Heart right ventricle (tissue), 16 donors: ENCODE measurements at regions not wholly inside any gene's neighbourhood (a gene's known extent, or its start where the extent isn't known, plus 50 kb on each side); places are given as distances from the start of the nearest gene placed in this dataset.

Experiments used
- ATAC-seq, 8 donors: fragments of 200-7000 bp; cut with Tn5 transposase; one replicate each; pipeline ENCODE4 v1.9.1; 2020; ENCODE audit warnings: mild to moderate bottlenecking in 8 of 8, moderate library complexity in 8 of 8, moderate number of reproducible peaks in 1 of 8
- DNase-seq, 2 donors: peaks; one replicate each; pipeline ENCODE4 v3.0.0-alpha.2; 2020
- H3K27ac ChIP-seq, 10 donors: fragments of 200-600 bp; sonication (generic) in 2 of 10; one replicate each; pipeline versions ENCODE4 v1.5.0 to v1.8.0; 2020 to 2022; ENCODE audit warnings: mild to moderate bottlenecking in 3 of 10
- H3K27me3 ChIP-seq, 7 donors: fragments of 200-600 bp; one replicate each; pipeline ENCODE4 v1.8.0; 2021 to 2022; ENCODE audit warnings: mild to moderate bottlenecking in 2 of 7
- H3K36me3 ChIP-seq, 9 donors: fragments of 200-600 bp; sonication (generic) in 1 of 9; one replicate each; pipeline versions ENCODE4 v1.5.0 to v1.8.0; 2020 to 2022; ENCODE audit warnings: mild to moderate bottlenecking in 2 of 9
- H3K4me1 ChIP-seq, 9 donors: fragments of 200-600 bp; sonication (generic) in 1 of 9; one replicate each; pipeline versions ENCODE4 v1.5.0 to v1.8.0; 2020 to 2022; ENCODE audit warnings: mild to moderate bottlenecking in 4 of 9
- H3K4me3 ChIP-seq, 10 donors: fragments of 200-600 bp; sonication (generic) in 2 of 10; one replicate each; pipeline versions ENCODE4 v1.5.0 to v1.8.0; 2020 to 2022; ENCODE audit warnings: mild to moderate bottlenecking in 7 of 10, moderate library complexity in 2 of 10
- H3K9me3 ChIP-seq, 11 donors: fragments of 200-600 bp in 10 of 11; sonication (generic) in 2 of 11; one replicate each; pipeline versions ENCODE4 v1.5.0 to v1.8.0; 2013 to 2022; ENCODE audit warnings: mild to moderate bottlenecking in 2 of 11, control low read depth in 1 of 11, moderate library complexity in 1 of 11
- CTCF ChIP-seq, 9 donors: fragments of 200-600 bp; sonication (generic) in 2 of 9; IDR thresholded peaks; one replicate each; pipeline versions ENCODE4 v1.5.0 to v1.8.0; 2021 to 2022; ENCODE audit warnings: antibody characterized with exemption in 9 of 9, mild to moderate bottlenecking in 5 of 9, moderate library complexity in 1 of 9
- WGBS, 2 donors: extraction: QIAGEN DNeasy Blood & Tissue Kit; methylation state at CpG; one replicate each; pipeline ENCODE4 v1.1.7; 2013; ENCODE audit warnings: inconsistent platforms in 1 of 2; 5-methylcytosine and 5-hydroxymethylcytosine counted together
- intact Hi-C, 10 donors: fragments of 100-400 bp; cut with DNase I; formaldehyde crosslinking; loops; one replicate each; pipeline versions ENCODE4 v1.11.1 to v1.14.2; 2022
- donor health status: Arrhythmogenic right ventricular cardiomyopathy.
- donor health status: ischemic (EF 13 %, LVEDD 7.1; RV severe dilation, severe dysfunction).
- donor health status: healthy with polysubstance abuse.
- donor health status: DM: no; HTN: yes; CAD: no.
- donor health status: DM: no; HTN: no; CAD: no.
- donor health status: ischemic (EF 25% LVEDD 6.9; RV normal size, moderate dysfunction).
- donor health status: ischemic (EF 25% LVEDD 5.7; RV mildly dilated, moderate dysfunction).
- donor health status: healthy.
- donor health status: DM: yes; HTN: yes; CAD: no.
- donor health status: Ischemic cardiomyopathy.
- donor health status: ischemic (EF 35%, LVEDD 5.7; RV mildly dilated, moderate dysfunction).
- donor health status: nonischemic (EF 11% LVEDD 7.7; RV severe dilation, severe dysfunction).
- donor health status: DM: yes; HTN: yes; CAD: no.
- donor health status: PGD.
- donor health status: ischemic (EF 29% LVEDD 5.4; RV normal size, mild dysfunction).
- donor health status: nonischemic (EF 23%, LVEDD 6.1; RV moderate dilation, normal function).

DNA sequence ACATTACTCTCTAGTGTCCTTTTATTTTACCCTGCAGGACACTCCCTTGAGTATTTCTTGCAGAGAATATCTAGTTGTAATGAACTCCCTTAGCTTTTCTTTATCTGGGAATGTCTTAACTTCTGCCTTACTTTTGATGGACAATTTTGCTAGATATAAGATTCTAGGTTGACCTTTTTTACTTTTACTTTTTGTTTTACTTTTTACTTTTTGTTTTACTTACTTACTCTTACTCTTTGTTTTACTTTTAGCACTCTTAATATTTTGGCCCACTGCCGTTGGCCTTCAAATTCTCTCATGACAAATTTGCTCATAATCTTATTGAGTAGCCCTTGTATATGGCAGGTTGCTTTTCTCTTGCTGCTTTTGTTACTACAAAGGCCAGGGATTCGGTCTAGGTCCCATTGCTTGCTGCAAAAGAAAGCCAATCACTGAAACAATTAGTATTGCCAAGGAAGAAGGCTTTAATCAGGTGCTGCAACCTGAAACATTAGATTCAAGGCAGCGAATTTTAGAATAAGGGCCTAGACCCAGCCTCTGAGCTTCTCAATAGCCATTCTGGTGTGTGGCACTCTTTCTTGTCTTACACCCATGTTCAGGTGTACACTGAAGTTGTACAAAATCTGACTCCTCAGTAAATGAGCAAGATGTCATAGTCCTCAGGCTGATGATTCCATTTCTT lies 137.0 kb downstream of the TES start:
- DNase-seq (no peak), ATAC-seq (no peak)
- Histone ChIP-seq H3K9me3 (peaks cover 0 to 17% (median 0%) of the 10 kb centered on the region in 11 donors), H3K27me3 (no peaks in the 10 kb centered on the region), H3K27ac (no peak overlapping the region), H3K4me1 (peaks cover 0 to 2% (median 0%) of the 10 kb centered on the region in 9 donors), H3K4me3 (no peak overlapping the region), H3K36me3 (no peaks in the 10 kb centered on the region)
- WGBS, 2 donors: 94 to 98% methylated on average over 3 of the region's 3 CpGs
- intact Hi-C loops: no loop called here
- no peak for TF ChIP-seq CTCF (IDR thresholded peaks at IDR 0.05)

DNA sequence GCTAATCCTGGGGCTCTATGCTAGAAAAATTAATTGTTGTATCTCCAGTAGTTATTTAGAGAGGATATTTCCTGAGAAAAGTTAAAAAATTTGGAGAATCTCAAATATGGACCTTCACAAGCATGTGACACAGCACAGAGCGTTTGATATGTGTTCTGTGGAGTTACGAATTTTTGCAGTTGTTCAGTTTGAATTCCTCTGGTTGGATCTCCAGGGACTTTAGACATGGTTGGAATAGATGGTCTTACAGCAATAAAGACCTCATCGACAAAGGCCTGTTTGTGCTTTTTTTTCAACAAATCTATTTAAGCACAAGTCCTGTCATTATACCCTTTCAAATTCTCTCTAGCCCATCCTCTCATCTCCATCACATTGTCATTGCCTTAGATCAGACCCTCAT lies 138.0 kb downstream of the TES start:
- no peak for TF ChIP-seq CTCF (IDR thresholded peaks at IDR 0.05)

GRCh38 chr7:116351966-116352365 lies 141.6 kb downstream of the TES start:
- no peak overlapping the region for H3K4me3 ChIP-seq
- no peaks in the 10 kb centered on the region for H3K36me3 ChIP-seq
- 92 to 100% methylated on average over 6 of the region's 6 CpGs for WGBS, 2 donors
- DNase-seq (no peak), ATAC-seq (no peak)
- H3K9me3 ChIP-seq: peaks cover 0 to 4% (median 0%) of the 10 kb centered on the region in 11 donors
- H3K27me3 ChIP-seq: no peaks in the 10 kb centered on the region
- intact Hi-C loops: loop anchor here (5.0 to 10.0 kb wide), 12 partner anchors 80 to 235 kb away; partner anchors contain the start of genes CAV1 (in 5 of the 10) and CAV2 (in 1 of the 10)
- H3K4me1 ChIP-seq: peaks cover 8 to 49% (median 41%) of the 10 kb centered on the region in 9 donors
- TF ChIP-seq CTCF (IDR thresholded peaks at IDR 0.05): no peak
- H3K27ac ChIP-seq: peak overlapping the region in 7 of 10 donors; percentile 61 to 94 (median 87)

More for the DNA sequence above, 138.0 kb downstream of the TES start:
- intact Hi-C loops: no loop called here
- Histone ChIP-seq H3K27ac (no peak overlapping the region), H3K27me3 (no peaks in the 10 kb centered on the region), H3K4me1 (peaks cover 0 to 13% (median 5%) of the 10 kb centered on the region in 9 donors), H3K4me3 (no peak overlapping the region), H3K9me3 (peaks cover 0 to 13% (median 0%) of the 10 kb centered on the region in 11 donors), H3K36me3 (no peaks in the 10 kb centered on the region)
- DNase-seq (no peak), ATAC-seq (no peak)
- WGBS, 2 donors: 57 to 70% methylated on average over 3 of the region's 3 CpGs

GRCh38 chr7:116353647-116354046 lies 143.3 kb downstream of the TES start:
- peak; percentile 21 to 76 (median 44) for ATAC-seq
- intact Hi-C loops: loop anchor here (1.0 to 10.0 kb wide), 18 partner anchors 39 to 234 kb away; partner anchors contain the start of genes CAV1 (in 8 of the 10) and CAV2 (in 1 of the 10)
- 24 to 31% methylated on average over 2 of the region's 2 CpGs for WGBS, 2 donors
- peak overlapping the region in 3 of 10 donors; percentile 21 to 39 (median 35) for H3K4me3 ChIP-seq
- TF ChIP-seq CTCF (IDR thresholded peaks at IDR 0.05): no peak
- H3K4me1 ChIP-seq: peaks cover 12 to 66% (median 58%) of the 10 kb centered on the region in 9 donors
- no peaks in the 10 kb centered on the region for H3K36me3 ChIP-seq
- H3K27ac ChIP-seq: peak overlapping the region; percentile 76 to 94 (median 86)
- peak; percentile 61 to 63 for DNase-seq
- H3K27me3 ChIP-seq: no peaks in the 10 kb centered on the region
- H3K9me3 ChIP-seq: no peaks in the 10 kb centered on the region
